Fibroblast of lung (primary cell): ENCODE measurements at regions not wholly inside any gene's neighbourhood (a gene's known extent, or its start where the extent isn't known, plus 50 kb on each side); places are given as distances from the start of the nearest gene placed in this dataset.

Experiments used
- DNase-seq, 2 donors: peaks; one replicate each; pipeline versions ENCODE4 v3.0.0 to v3.0.0-alpha.2; 2010; ENCODE audit warnings: low read depth in 2 of 2
- H2AFZ ChIP-seq: 2 replicates; pipeline ENCODE4 v1.5.1; 2012; ENCODE audit warnings: low read length, control low read depth, inconsistent platforms
- H3K27ac ChIP-seq: 2 replicates; pipeline ENCODE4 v1.5.1; 2011; ENCODE audit warnings: low read length, control low read depth; ENCODE audit not compliant: insufficient read depth
- H3K27me3 ChIP-seq: 2 replicates; pipeline ENCODE4 v1.5.1; 2011; ENCODE audit warnings: mild to moderate bottlenecking, low read length; ENCODE audit not compliant: control insufficient read depth, insufficient read depth
- H3K36me3 ChIP-seq: 2 replicates; pipeline ENCODE4 v1.5.1; 2011; ENCODE audit warnings: low read length; ENCODE audit not compliant: control insufficient read depth, insufficient read depth
- H3K4me1 ChIP-seq: 2 replicates; pipeline ENCODE4 v1.5.1; 2011; ENCODE audit warnings: low read length; ENCODE audit not compliant: control insufficient read depth, insufficient read depth; ENCODE audit errors: extremely low read depth
- H3K4me2 ChIP-seq: 2 replicates; pipeline ENCODE4 v1.5.1; 2011; ENCODE audit warnings: low read length, control low read depth; ENCODE audit not compliant: insufficient read depth; ENCODE audit errors: extremely low read depth
- H3K4me3 ChIP-seq, 4 experiments: fragments of 200-600 bp in 1 of 4; sonication (generic) in 1 of 4; replicated peaks in 1 of 4; 2 replicates each; pipeline ENCODE4 v1.5.1; 2011 to 2016; ENCODE audit warnings: low read length in 4 of 4, low read depth in 3 of 4, mild to moderate bottlenecking in 3 of 4, control low read depth in 2 of 4, inconsistent platforms in 1 of 4, mixed read lengths in 1 of 4; ENCODE audit not compliant: insufficient read depth in 1 of 4; ENCODE audit errors: control extremely low read depth in 1 of 4
- H3K79me2 ChIP-seq: 2 replicates; pipeline ENCODE4 v1.5.1; 2012; ENCODE audit warnings: mild to moderate bottlenecking, low read length, inconsistent platforms; ENCODE audit not compliant: control insufficient read depth, insufficient read depth
- H3K9ac ChIP-seq: 2 replicates; pipeline ENCODE4 v1.5.1; 2011; ENCODE audit warnings: mild to moderate bottlenecking, low read length, control low read depth; ENCODE audit not compliant: insufficient read depth
- H3K9me3 ChIP-seq: 2 replicates; pipeline ENCODE4 v1.5.1; 2012; ENCODE audit warnings: low read depth, low read length; ENCODE audit not compliant: control insufficient read depth, insufficient read depth
- H4K20me1 ChIP-seq: 2 replicates; pipeline ENCODE4 v1.5.1; 2011; ENCODE audit warnings: low read length; ENCODE audit not compliant: control insufficient read depth, insufficient read depth; ENCODE audit errors: extremely low read depth
- CTCF ChIP-seq, 2 donors: IDR thresholded peaks in 1 of 2; conservative IDR thresholded peaks in 1 of 2; 1 replicate in 1 of 2; 2 replicates in 1 of 2; pipeline ENCODE4 v1.5.1; 2011 to 2012; ENCODE audit warnings: low read length in 2 of 2, control low read depth in 1 of 2, inconsistent platforms in 1 of 2, low read depth in 1 of 2, mild to moderate bottlenecking in 1 of 2
- EZH2 ChIP-seq: IDR thresholded peaks from 2 replicates; pipeline ENCODE4 v1.5.1; 2012; ENCODE audit warnings: low read length, control low read depth, mild to moderate bottlenecking; ENCODE audit errors: missing control alignments

GRCh38 chr16:85991856-85992255, 92.9 kb downstream of the IRF8 start:
- Histone ChIP-seq H3K4me1 (no peaks in the 10 kb centered on the region), H3K36me3 (no peaks in the 10 kb centered on the region), H2AFZ (no peak overlapping the region), H3K27me3 (peaks cover 14% of the 10 kb centered on the region), H3K9me3 (no peaks in the 10 kb centered on the region), H3K9ac (no peak overlapping the region), H4K20me1 (no peaks in the 10 kb centered on the region), H3K79me2 (no peaks in the 10 kb centered on the region), H3K4me2 (no peak overlapping the region), H3K4me3 (no peak overlapping the region), H3K27ac (no peak overlapping the region)
- TF ChIP-seq CTCF (conservative IDR thresholded peaks at IDR 0.05 in 1 of 2, IDR thresholded peaks at IDR 0.05 in 1 of 2; ENCODE audit: low read depth in 1 of 2, low read length in 2 of 2), result no peak
- TF ChIP-seq EZH2, result no peak
- no peak for DNase-seq

- no peak overlapping the region for H3K9ac ChIP-seq
- H3K4me3 ChIP-seq, result no peak overlapping the region
- no peaks in the 10 kb centered on the region for H3K4me1 ChIP-seq
- no peak overlapping the region for H3K4me2 ChIP-seq
- H3K9me3 ChIP-seq, result no peaks in the 10 kb centered on the region
- no peaks in the 10 kb centered on the region for H3K79me2 ChIP-seq
- no peak for TF ChIP-seq CTCF (conservative IDR thresholded peaks at IDR 0.05 in 1 of 2, IDR thresholded peaks at IDR 0.05 in 1 of 2; ENCODE audit: low read depth in 1 of 2, low read length in 2 of 2)
- TF ChIP-seq EZH2, result no peak
- H3K27me3 ChIP-seq, result peaks cover 14% of the 10 kb centered on the region
- peak in 1 of 2 donors; percentile 30 for DNase-seq
- H2AFZ ChIP-seq, result no peak overlapping the region
- no peak overlapping the region for H3K27ac ChIP-seq
- no peaks in the 10 kb centered on the region for H4K20me1 ChIP-seq
- no peaks in the 10 kb centered on the region for H3K36me3 ChIP-seq
Observed at GRCh38 chr16:85992359-85992758, 93.4 kb downstream of the IRF8 start.

- no peak for DNase-seq
- Histone ChIP-seq H3K27me3 (peaks cover 14% of the 10 kb centered on the region), H3K9me3 (no peaks in the 10 kb centered on the region)
Observed at GRCh38 chr16:85992779-85993178, 93.8 kb downstream of the IRF8 start.

More at GRCh38 chr16:85992779-85993178, 93.8 kb downstream of the IRF8 start:
- no peaks in the 10 kb centered on the region for H3K36me3 ChIP-seq
- H3K79me2 ChIP-seq, result no peaks in the 10 kb centered on the region
- no peak overlapping the region for H2AFZ ChIP-seq
- H3K27ac ChIP-seq, result no peak overlapping the region
- no peak overlapping the region for H3K4me3 ChIP-seq
- H3K4me2 ChIP-seq, result no peak overlapping the region
- H4K20me1 ChIP-seq, result no peaks in the 10 kb centered on the region
- TF ChIP-seq EZH2 (no peak), CTCF (conservative IDR thresholded peaks at IDR 0.05 in 1 of 2, IDR thresholded peaks at IDR 0.05 in 1 of 2; ENCODE audit: low read depth in 1 of 2, low read length in 2 of 2) (no peak)
- H3K9ac ChIP-seq, result no peak overlapping the region
- H3K4me1 ChIP-seq, result no peaks in the 10 kb centered on the region
